ENCODE measurements at regions not wholly inside any gene's neighbourhood (a gene's known extent, or its start where the extent isn't known, plus 50 kb on each side); places are given as distances from the start of the nearest gene placed in this dataset.

DNA sequence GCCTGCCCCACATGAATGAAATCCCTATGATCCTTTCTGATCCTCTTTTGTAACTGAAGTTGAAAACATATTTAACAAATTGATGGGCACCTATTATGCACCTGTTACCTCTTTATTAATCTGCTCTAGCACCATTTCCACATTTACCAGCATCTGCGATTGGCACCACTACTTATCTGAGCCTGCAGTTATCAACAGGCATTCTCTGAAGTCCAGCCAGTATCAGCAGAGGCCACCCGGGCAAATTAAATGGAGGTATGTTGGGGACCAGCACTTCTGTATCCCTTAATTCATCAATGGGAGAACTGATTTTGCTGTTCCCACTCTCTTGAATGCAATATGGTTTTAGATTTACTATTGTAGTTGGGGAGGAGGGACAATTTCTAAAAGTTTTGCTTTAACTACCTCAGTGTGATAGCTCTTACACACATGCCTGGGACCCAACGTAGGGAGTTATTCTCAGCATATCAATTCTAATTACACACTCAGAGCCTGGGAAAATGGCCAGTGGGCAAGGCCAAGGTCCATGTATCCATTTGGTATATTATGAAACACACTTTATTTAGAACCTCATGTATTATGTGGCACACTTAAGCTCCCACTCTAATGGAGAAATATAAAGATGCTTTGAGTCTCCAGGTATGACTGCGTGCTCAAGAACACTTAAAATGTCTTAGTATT is 1927.1 kb upstream of the PCDH7 start:
- Histone ChIP-seq H3K4me1 (no peaks in the 10 kb centered on the region), H3K4me3 (no peak overlapping the region), H3K27ac (no peak overlapping the region), H3K36me3 (no peaks in the 10 kb centered on the region), H3K27me3 (no peaks in the 10 kb centered on the region), H3K9me3 (no peaks in the 10 kb centered on the region)
- DNase-seq (ENCODE audit: low spot score in 2 of 2) = no peak
- TF ChIP-seq POLR2A (IDR thresholded peaks at IDR 0.05) (no peak), EP300 (IDR thresholded peaks at IDR 0.05) (no peak)
- TF ChIP-seq, protein P1, sequence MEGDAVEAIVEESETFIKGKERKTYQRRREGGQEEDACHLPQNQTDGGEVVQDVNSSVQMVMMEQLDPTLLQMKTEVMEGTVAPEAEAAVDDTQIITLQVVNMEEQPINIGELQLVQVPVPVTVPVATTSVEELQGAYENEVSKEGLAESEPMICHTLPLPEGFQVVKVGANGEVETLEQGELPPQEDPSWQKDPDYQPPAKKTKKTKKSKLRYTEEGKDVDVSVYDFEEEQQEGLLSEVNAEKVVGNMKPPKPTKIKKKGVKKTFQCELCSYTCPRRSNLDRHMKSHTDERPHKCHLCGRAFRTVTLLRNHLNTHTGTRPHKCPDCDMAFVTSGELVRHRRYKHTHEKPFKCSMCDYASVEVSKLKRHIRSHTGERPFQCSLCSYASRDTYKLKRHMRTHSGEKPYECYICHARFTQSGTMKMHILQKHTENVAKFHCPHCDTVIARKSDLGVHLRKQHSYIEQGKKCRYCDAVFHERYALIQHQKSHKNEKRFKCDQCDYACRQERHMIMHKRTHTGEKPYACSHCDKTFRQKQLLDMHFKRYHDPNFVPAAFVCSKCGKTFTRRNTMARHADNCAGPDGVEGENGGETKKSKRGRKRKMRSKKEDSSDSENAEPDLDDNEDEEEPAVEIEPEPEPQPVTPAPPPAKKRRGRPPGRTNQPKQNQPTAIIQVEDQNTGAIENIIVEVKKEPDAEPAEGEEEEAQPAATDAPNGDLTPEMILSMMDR (IDR thresholded peaks at IDR 0.05) = no peak
- WGBS, 2 donors = 76 to 85% methylated on average over 4 of the region's 4 CpGs

DNA sequence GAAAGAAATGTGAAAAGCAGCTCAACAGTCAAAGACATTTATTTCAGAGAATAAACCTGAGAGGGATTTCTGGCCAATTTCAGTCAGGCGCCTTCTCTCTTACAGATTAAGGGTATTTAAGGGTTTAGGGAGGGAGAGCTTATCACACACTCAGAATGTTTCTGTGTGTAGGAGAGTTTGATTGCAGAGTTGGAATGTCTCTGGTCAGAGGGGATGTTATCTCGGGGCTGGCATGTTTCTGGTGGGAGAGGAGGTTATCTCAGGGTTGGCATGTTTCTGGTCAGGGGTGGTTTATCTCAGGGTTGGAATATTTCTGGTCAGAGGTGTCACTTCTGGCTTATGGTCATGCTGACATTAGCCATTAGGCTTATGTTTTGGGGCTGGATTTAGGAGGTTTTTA is 1920.5 kb upstream of the PCDH7 start:
- H3K4me1 ChIP-seq = no peaks in the 10 kb centered on the region
- H3K36me3 ChIP-seq = no peaks in the 10 kb centered on the region
- no peak overlapping the region for H3K27ac ChIP-seq
- no peaks in the 10 kb centered on the region for H3K27me3 ChIP-seq
- 79 to 86% methylated on average over 2 of the region's 2 CpGs for WGBS, 2 donors
- H3K4me3 ChIP-seq = no peak overlapping the region
- no peak for DNase-seq (ENCODE audit: low spot score in 2 of 2)
- no peaks in the 10 kb centered on the region for H3K9me3 ChIP-seq
- TF ChIP-seq POLR2A (IDR thresholded peaks at IDR 0.05) (no peak), EP300 (IDR thresholded peaks at IDR 0.05) (no peak)
- TF ChIP-seq, protein P1 (IDR thresholded peaks at IDR 0.05) = no peak

DNA sequence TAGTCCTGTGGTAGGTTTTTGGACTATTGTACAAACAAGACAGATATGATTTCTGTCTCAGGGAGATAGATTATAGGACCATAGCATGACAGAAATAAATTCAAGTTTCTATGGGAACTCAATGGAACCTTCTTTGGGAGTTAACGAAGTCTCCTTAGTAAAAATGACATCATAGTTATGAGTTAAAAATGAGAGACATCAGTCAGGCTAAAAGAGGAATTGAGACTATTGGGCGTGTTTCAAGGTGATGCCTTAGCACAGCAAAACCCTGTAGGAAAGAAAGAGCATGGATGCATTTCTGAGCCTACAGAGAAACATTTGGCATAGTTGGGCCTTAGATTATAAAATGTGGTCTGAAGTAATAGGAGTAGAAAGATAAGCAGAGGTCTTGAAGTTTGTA is 1909.1 kb upstream of the PCDH7 start:
- Histone ChIP-seq H3K4me3 (no peak overlapping the region), H3K36me3 (no peaks in the 10 kb centered on the region), H3K4me1 (no peaks in the 10 kb centered on the region), H3K27me3 (no peaks in the 10 kb centered on the region), H3K9me3 (peaks cover 0 to 22% (median 5%) of the 10 kb centered on the region in 4 donors), H3K27ac (no peak overlapping the region)
- TF ChIP-seq POLR2A (IDR thresholded peaks at IDR 0.05) = no peak
- no peak for TF ChIP-seq EP300 (IDR thresholded peaks at IDR 0.05)
- TF ChIP-seq, protein P1 (IDR thresholded peaks at IDR 0.05) = no peak
- no peak for DNase-seq (ENCODE audit: low spot score in 2 of 2)
- WGBS, 2 donors = 79 to 86% methylated on average over 2 of the region's 2 CpGs

DNA sequence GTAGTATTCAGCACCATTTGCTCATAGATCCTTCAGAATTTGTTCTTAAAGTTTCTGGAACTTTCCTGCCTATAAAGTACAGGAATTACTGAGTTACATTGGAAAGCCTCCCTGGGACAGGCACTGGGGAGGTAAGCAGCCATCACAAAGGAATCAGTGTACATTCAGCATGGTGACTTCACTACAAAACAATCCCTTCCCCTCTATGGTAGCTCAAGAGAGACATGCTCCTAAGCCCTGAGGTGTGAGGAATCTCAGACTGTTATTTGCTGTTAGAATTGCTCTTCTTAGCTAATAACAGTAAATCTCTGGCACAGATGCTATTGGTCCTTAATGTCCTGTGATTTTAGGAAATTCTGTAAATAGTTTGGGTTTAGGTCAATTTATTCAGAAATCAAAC is 1898.0 kb upstream of the PCDH7 start:
- Histone ChIP-seq H3K4me1 (no peaks in the 10 kb centered on the region), H3K36me3 (no peaks in the 10 kb centered on the region), H3K27me3 (no peaks in the 10 kb centered on the region), H3K27ac (no peak overlapping the region), H3K9me3 (peaks cover 0 to 4% (median 1%) of the 10 kb centered on the region in 4 donors), H3K4me3 (no peak overlapping the region)
- DNase-seq (ENCODE audit: low spot score in 2 of 2) = no peak
- TF ChIP-seq EP300 (IDR thresholded peaks at IDR 0.05) = no peak
- TF ChIP-seq, protein P1 (IDR thresholded peaks at IDR 0.05) = no peak
- no peak for TF ChIP-seq POLR2A (IDR thresholded peaks at IDR 0.05)

DNA sequence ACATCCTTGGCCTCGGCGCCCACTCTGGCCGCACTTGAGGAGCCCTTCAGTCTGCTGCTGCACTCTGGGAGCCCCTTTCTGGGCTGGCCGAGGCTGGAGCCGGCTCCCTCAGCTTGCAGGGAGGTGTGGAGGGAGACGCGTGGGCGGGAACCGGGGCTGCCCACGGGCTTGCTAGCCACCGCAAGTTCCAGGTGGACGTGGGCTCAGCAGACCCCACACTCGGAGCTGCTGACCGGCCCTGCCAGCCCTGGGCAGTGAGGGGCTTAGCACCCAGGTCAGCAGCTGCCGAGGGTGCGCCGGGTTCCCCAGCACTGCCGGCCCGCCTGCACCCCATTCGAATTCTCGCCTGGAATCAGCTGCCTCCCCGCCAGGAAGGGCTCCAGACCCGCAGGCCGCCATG is 1892.3 kb upstream of the PCDH7 start:
- TF ChIP-seq EP300 (IDR thresholded peaks at IDR 0.05) (no peak), POLR2A (IDR thresholded peaks at IDR 0.05) (no peak)
- TF ChIP-seq, protein P1 (IDR thresholded peaks at IDR 0.05) = no peak
- no peaks in the 10 kb centered on the region for H3K36me3 ChIP-seq
- no peak overlapping the region for H3K4me3 ChIP-seq
- DNase-seq (ENCODE audit: low spot score in 2 of 2) = no peak
- no peaks in the 10 kb centered on the region for H3K4me1 ChIP-seq
- H3K27ac ChIP-seq = no peak overlapping the region
- H3K27me3 ChIP-seq = no peaks in the 10 kb centered on the region
- WGBS, 2 donors = 96 to 97% methylated on average over 23 to 24 of the region's 24 CpGs
- peaks cover 0 to 7% (median 0%) of the 10 kb centered on the region in 4 donors for H3K9me3 ChIP-seq

Measured in tibial nerve (tissue), 4 donors.